ENCODE measurements at regions not wholly inside any gene's neighbourhood (a gene's known extent, or its start where the extent isn't known, plus 50 kb on each side); places are given as distances from the start of the nearest gene placed in this dataset.

- H3K27ac ChIP-seq = no peak overlapping the region
- TF ChIP-seq ZFX (IDR thresholded peaks at IDR 0.05) = no peak
- no peak for TF ChIP-seq CTCF (conservative IDR thresholded peaks at IDR 0.05)
Measured at GRCh38 chr3:124168271-124168670, 176.3 kb upstream of the ROPN1 start.

- no peak overlapping the region for H3K27ac ChIP-seq
- TF ChIP-seq CTCF (conservative IDR thresholded peaks at IDR 0.05) (no peak), ZFX (IDR thresholded peaks at IDR 0.05) (no peak)
Measured at GRCh38 chr3:124172283-124172682, 180.4 kb upstream of the ROPN1 start.

- no peak overlapping the region for H3K27ac ChIP-seq
- TF ChIP-seq ZFX (IDR thresholded peaks at IDR 0.05) (no peak), CTCF (conservative IDR thresholded peaks at IDR 0.05) (no peak)
Measured at GRCh38 chr3:124172816-124173215, 180.9 kb upstream of the ROPN1 start.

- no peak for TF ChIP-seq CTCF (conservative IDR thresholded peaks at IDR 0.05)
- no peak for TF ChIP-seq ZFX (IDR thresholded peaks at IDR 0.05)
- H3K27ac ChIP-seq = no peak overlapping the region
Measured at GRCh38 chr3:124174476-124174875, 182.6 kb upstream of the ROPN1 start.

GRCh38 chr3:124174910-124175874 is 183.3 kb upstream of the ROPN1 start:
- TF ChIP-seq CTCF (conservative IDR thresholded peaks at IDR 0.05) (no peak), ZFX (IDR thresholded peaks at IDR 0.05) (no peak)

GRCh38 chr3:124177071-124177470 is 185.1 kb upstream of the ROPN1 start:
- no peak for TF ChIP-seq CTCF (conservative IDR thresholded peaks at IDR 0.05)
- no peak for TF ChIP-seq ZFX (IDR thresholded peaks at IDR 0.05)
- H3K27ac ChIP-seq = no peak overlapping the region

More at GRCh38 chr3:124174910-124175874, 183.3 kb upstream of the ROPN1 start:
- H3K27ac ChIP-seq = no peak overlapping the region

GRCh38 chr3:124178531-124178930 is 186.6 kb upstream of the ROPN1 start:
- no peak overlapping the region for H3K27ac ChIP-seq
- TF ChIP-seq ZFX (IDR thresholded peaks at IDR 0.05) = no peak
- TF ChIP-seq CTCF (conservative IDR thresholded peaks at IDR 0.05) = no peak
